GM20000 (cell line): ENCODE measurements at regions not wholly inside any gene's neighbourhood (a gene's known extent, or its start where the extent isn't known, plus 50 kb on each side); places are given as distances from the start of the nearest gene placed in this dataset.

ENCODE experiments used
- DNase-seq: peaks from one replicate; pipeline ENCODE4 v3.0.0; 2012; ENCODE audit warnings: low spot score
- TF ChIP-seq, protein P1 (sequence below): IDR thresholded peaks from 2 replicates; pipeline ENCODE4 v1.5.1; 2012; ENCODE audit warnings: mild to moderate bottlenecking, control low read depth; ENCODE audit errors: extremely low read depth, missing control alignments

DNA sequence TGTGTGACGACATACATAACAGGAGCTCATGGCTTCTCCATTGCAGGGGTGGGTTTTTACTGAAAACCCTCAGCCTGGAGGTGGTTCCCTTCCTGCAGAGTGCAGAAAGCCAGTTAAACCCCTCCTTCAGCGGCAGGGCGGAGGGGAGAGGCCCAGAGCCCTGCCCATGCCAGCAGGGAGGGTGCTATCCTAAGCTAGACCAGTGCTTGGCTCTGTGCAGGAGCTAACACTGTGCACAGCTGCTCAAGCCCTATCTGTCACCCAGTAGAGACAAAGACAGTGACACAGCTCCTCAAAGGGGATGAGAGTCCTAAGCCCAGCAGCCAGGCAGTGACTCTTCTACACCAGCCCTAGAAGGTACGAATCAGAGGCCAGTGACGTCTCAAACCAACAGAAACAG lies 70.0 kb upstream of the ZSWIM6 start:
- TF ChIP-seq, protein P1, sequence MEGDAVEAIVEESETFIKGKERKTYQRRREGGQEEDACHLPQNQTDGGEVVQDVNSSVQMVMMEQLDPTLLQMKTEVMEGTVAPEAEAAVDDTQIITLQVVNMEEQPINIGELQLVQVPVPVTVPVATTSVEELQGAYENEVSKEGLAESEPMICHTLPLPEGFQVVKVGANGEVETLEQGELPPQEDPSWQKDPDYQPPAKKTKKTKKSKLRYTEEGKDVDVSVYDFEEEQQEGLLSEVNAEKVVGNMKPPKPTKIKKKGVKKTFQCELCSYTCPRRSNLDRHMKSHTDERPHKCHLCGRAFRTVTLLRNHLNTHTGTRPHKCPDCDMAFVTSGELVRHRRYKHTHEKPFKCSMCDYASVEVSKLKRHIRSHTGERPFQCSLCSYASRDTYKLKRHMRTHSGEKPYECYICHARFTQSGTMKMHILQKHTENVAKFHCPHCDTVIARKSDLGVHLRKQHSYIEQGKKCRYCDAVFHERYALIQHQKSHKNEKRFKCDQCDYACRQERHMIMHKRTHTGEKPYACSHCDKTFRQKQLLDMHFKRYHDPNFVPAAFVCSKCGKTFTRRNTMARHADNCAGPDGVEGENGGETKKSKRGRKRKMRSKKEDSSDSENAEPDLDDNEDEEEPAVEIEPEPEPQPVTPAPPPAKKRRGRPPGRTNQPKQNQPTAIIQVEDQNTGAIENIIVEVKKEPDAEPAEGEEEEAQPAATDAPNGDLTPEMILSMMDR: no peak
- DNase-seq: no peak

DNA sequence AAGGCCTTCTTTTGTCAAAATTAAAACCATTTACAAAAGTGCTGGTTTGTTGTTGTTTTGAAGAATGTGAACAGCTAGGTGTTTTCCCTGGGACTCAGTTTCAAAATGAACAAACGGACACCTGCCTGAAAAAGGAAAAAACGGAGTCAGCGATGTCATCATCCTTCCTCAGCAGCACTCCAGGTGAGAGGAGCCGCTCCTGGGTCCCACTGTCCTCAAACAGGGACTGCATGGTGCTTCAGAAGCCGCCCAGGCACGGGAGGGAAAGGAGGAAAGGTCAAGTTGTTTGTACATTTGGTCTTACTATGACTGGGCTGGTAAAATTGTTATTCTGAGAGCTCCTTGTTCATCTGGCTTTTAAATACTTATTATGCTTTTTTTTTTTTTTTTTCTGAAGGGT lies 69.0 kb upstream of the ZSWIM6 start:
- DNase-seq: peak; percentile 17
- TF ChIP-seq, protein P1: no peak

DNA sequence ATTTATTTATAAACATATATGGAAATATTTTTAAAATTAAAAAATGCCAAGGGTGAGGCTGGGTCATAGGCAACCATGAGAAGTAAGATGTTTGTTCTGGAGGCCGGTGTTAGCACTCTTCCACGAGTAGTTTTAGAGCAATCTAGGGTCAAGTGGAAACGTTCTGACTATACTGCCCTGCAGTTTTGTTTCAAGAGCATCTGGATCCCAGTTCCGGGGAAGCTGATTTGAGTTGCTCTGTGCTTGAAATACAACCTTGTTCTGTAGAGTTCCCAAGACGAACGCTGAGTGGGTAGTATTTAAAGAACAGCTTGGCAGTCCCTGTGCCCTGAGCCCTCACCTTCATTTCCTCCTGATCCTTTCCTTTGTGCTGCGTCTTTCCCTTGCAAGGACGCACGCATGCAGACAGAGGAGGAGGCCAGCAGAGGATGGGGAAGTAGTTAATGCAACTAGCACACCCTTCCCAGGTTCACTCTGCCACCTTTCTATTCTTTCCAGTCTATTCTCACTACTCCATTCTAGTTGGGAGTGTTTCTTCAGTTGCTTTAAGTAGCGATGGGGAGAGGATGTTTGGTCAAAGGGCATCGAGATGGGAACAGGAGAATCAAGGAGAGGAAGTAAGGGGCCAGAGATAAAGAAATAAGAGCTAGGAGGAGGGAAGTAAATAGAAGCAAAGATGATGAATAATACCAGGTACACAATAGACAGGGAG lies 68.3 kb upstream of the ZSWIM6 start:
- no peak for DNase-seq
- TF ChIP-seq, protein P1: no peak

DNA sequence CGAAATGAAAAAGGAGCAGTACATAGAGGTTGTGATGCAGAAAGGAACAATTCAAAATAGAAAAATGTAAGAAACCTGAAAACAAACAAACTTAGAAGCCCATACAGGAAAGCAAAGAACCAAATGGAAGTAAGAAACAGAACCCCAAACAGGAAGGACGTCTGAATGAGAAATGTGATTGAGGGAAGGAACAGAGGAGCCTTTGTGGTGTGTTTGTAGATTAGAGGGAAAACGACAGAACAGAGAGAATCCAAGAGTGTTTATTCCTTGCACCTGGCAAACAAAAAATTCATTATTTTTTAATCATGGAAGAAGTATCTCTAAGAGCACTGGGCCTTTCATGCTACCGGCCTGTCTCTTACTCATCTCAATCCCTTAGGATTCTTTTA lies 67.8 kb upstream of the ZSWIM6 start:
- TF ChIP-seq, protein P1: no peak
- no peak for DNase-seq

DNA sequence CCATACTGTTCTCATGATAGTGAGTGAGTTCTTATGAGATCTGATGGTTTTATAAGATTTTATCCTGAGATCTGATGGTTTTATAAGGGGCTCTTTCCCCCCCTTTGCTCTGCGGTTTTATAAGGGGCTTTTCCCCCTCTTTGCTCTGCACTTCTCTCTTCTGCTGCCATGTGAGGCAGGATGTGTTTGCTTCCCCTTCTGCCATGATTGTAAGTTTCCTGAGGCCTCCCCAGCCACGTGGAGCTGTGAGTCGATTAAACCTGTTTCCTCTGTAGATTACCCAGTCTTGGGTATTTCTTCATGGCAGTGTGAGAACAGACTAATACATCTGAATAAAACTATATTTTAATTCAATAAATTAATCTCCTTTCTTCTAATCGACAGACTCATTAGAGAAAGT lies 64.9 kb upstream of the ZSWIM6 start:
- no peak for DNase-seq
- TF ChIP-seq, protein P1: no peak

DNA sequence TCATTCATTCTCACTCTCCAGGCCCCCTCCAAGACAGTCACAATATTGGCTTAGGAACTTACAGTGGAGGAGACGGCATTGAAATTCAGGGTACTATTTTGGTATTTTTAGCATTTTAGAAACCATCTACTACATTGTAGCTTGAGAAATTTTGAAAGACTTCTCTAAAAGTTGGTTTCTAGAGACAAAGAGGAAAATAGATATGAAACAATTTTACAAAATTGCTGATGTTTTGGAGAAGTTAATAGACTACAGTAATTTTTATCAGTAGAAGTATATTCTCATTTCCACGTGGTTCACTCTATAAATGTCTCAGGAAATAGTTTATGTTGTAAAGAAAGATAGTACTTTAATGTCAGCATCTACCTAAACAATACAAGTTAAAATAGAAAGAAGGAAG lies 63.2 kb upstream of the ZSWIM6 start:
- TF ChIP-seq, protein P1: no peak

DNA sequence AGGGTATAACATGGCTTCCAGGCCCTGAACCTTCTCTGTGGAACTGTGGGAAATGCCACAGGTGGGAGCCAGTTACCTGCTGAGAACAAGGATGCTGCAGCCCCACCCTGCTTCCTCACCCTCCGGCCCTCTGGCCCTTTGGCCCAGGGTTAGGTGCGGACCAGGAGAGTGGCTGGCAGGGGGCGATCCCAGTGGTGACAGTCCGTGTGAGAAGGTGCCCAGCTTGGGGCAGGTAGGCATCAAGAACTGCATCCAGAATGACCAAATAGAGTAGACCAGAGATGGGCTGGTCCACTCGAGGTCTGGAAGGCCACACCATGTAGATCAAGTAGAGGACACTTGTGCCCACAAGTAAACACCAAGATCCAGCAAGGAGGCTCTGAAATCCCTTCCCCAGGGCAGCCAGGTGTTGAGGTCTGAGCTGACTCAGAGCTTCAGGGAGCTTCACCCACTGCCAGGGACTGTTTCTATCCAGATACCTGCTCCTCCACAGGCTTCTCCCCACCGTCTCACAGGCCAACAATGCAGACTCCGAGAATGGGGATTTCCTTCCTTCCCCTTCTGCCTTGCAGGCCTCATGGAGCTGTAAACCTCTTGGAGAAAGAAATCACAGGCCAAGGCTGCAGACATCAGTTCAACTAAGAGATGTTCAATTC lies 61.4 kb upstream of the ZSWIM6 start:
- DNase-seq: no peak
- TF ChIP-seq, protein P1: no peak

More for the DNA sequence above, 63.2 kb upstream of the ZSWIM6 start:
- no peak for DNase-seq
